M059J (cell line): ENCODE measurements at regions not wholly inside any gene's neighbourhood (a gene's known extent, or its start where the extent isn't known, plus 50 kb on each side); places are given as distances from the start of the nearest gene placed in this dataset.

Source experiments
- DNase-seq: peaks from one replicate; pipeline ENCODE4 v3.0.0-alpha.2; 2012; ENCODE audit warnings: low read depth

DNA sequence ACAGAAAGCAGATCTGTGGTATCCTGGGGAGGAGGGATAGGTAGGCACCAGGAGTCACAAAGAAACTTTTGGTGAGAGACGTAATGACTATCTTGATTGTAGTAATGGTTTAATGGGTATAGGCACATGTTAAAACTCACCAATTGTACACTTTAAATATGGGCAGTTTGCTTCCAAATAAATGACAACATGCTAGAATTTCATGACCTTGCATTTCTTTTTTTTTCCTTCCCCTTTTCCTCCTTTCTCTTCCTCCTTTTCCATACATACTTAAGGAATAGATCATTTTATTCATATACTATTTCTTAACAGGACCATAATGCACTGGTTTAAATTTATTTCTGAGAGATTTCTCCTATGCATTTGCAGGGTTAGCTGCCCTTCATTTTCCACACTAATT, 341.8 kb downstream of the TMEM182 start:
- DNase-seq = no peak

DNA sequence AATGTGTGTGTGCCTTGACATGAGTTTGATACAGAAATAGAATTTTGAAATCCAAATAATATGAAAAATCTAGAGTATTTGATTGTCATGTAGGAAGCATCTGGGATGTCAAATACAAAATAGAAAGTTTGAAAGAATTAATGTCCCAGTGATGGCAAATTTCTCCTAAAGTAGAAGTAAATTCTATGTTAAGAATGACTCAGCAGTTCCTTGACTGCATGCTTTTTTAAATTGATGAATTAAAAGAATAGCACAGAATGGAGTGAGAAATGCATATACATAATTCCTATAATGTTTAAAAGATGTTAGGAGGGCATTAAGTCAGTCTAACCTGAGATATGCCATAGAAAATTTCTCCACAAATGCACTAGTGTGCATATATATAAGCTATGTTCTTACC, 357.5 kb downstream of the TMEM182 start:
- DNase-seq = no peak

DNA sequence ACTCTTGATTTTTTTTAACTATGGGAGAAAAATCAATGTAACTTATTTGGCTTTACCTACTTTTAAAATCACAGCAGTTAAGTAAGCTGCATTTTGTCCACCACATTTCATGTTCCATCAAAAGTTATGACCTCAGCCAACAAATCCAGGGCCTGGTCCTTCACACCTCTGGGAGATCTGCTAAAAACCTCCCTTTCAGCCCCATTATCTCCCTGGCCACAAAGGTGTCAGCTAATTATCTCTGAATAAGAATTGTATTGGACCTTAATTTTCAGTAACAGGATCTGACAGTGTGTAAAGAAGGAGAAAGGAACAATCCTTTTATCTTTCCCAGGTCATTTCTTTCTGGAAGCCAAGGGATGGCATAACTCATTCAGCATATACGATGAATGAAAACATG, 359.3 kb downstream of the TMEM182 start:
- no peak for DNase-seq

GRCh38 chr2:103123516-103123915, 361.7 kb downstream of the TMEM182 start:
- no peak for DNase-seq

GRCh38 chr2:103130857-103131256, 369.0 kb downstream of the TMEM182 start:
- no peak for DNase-seq

DNA sequence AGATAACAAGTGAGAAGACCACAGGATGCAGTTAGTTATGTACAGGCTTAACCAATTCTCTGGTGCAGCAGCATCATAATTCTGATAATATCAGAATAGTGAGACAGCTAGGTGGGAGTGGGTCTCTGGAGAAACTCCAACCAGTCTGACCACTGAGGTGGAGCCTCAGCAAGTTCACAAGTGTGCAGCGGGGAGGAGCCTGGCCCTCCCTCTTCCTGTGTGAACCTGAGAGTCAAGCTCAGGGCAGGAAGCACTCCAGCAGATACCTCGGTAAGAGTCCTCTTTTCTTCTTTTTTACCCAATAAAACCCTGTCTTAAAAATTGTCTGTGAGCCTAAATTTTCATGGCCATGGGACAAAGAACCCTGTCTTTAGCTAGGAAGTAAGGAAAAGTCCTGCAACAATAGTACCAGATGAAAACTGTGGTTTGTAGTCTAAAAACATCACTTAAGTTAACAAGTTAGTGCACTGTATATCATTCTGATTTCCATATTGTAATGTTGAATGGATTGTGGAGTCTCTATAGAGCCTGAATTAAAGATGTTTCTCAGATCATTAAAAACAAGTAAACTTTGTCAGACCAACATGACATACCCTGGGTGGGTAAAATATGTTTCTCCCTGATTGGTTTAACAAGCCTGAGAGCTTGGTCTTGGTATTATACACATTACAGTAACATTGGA, 370.8 kb downstream of the TMEM182 start:
- DNase-seq = no peak

- peak; percentile 26 for DNase-seq
Observed at GRCh38 chr2:103135679-103136078, 373.8 kb downstream of the TMEM182 start.

DNA sequence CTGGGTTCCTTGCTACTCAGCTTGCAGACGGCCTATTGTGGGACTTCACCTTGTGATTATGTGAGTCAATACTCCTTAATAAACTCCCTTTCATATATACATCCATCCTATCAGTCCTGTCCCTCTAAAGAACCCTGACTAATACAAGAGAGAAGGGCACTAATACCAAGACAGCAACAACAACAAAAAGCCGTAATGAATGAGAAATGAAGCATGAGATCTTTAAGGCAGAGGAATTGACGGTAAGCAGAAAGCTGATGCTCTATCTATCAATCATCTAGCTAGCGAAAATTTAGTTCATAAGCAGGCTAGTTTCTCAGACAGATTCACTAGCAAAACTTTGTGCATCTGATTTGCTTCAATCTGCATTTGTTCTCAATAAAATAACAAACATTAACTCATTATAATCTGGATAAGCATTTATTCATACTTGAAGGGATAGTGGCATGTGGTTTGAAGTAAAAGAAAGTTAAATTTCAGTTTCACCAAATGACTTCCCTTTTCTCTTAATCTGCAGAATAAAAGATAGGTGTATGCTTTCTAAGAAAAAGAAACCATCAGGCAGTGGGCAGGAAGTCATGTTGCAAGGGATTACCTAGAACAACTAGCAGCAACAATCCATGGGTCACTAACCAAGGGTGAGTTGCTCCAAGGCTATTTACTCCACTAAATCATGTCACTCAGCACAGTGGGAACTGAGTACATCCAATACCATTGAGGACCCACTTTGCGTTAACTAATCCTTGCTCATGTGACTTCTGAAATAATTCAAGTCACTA, 376.5 kb downstream of the TMEM182 start:
- DNase-seq = no peak

DNA sequence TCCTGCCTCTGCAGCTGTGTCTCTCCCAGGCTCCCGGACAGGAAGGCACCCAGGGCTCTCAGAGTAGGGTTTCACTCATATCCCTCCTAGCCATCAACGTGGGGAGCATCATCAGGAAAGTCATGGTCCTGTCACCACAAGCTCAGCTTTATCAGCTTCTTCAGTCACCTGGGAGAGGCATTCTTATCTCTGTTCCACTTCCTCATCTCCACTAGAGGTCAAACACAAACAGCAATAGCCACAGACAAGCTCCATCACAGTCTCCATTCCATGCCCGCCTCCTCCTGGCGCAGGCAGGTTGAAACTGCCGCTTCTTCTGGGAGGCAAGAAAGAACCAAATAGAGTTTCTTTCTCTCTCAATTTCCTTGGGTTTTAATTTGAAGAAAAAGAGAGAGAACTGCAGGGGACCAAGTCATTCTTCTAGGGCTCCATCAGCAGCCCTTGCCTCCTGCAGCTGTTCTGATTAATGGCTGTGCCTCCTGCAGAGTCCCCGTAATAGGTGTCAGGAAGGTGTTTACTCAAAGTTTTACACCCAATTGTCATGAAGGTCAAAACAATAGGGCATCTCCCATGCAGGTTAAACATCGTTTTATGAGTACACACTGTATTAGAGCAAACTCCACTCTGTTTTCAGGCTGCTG, 377.9 kb downstream of the TMEM182 start:
- DNase-seq = no peak

- no peak for DNase-seq
Observed at GRCh38 chr2:103144837-103145236, 383.0 kb downstream of the TMEM182 start.

- no peak for DNase-seq
Observed at GRCh38 chr2:103145739-103146138, 383.9 kb downstream of the TMEM182 start.

GRCh38 chr2:103151046-103151445, 389.2 kb downstream of the TMEM182 start:
- no peak for DNase-seq

GRCh38 chr2:103152556-103152955, 390.7 kb downstream of the TMEM182 start:
- no peak for DNase-seq

DNA sequence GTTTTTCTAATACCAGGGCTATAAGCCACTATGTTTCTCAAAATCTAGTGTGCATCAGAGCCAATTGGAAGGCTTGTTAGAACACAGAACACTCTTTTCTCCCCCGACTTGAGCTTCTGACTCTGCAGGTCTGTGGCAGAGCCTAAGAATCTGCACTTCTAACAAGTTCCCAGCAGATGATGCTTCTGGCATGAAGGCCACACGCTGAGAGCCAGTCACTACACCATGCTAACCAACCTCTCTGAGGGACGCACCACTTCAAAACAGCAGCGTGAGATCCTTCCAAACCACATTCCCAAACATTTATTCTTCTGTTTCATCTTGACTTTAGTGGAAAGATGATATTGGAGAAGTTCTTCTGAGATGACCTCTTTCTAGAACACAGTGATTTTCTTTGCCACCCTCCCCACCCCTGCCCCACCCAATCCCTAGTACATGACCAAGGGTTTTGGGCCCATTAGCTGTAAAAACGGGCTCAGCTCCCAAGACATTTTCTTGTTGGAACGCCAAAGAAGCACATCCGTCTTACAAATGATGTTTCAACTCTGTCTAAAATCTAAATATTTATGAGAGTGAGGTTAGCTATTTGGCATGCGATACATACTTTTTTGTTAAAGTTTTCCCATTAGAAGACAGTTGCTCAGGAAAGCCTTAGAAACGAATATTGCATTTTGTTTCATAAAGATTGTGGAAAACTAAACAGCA, 391.9 kb downstream of the TMEM182 start:
- DNase-seq = no peak

DNA sequence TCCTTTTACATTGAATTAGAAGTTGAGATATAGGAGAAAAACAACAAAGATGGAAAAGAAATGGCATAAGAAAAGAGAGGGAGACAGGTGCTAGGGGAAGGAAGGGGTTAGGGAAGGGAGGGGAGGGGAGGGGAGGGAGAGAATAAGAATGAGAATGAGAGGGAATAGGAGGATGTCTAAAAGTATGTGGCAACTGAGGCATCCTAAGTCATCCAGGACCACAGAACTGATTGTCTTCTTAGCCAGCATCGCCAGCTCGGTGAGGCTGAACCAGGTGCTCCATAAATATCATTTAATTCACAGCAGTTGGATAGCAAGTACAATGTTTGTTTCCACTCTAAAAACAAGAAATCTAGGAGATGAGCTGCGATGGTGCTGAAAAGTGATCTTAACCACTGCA, 393.5 kb downstream of the TMEM182 start:
- DNase-seq = no peak

DNA sequence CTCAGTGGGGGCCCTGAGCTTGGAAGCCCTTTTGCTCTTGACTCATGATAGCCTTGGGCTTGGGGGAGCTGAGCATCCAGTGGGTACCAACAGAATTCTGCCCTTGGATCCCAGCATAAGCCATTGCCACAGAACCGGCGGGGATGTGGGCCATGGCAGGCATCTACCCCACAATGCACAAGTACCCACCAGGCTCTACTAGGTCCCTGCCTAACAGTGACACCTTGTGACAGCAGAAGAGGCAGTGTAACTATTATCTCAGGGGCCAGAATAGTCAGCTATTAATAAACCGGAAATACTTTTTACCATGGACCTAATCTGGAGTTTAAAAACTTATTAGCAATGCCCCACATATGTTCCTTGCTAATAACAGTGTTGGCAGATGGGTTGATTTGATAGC, 397.2 kb downstream of the TMEM182 start:
- no peak for DNase-seq

GRCh38 chr2:103161456-103162289, 399.8 kb downstream of the TMEM182 start:
- DNase-seq = peak; percentile 40

- DNase-seq = no peak
Observed at GRCh38 chr2:103164748-103165147, 402.9 kb downstream of the TMEM182 start.

- DNase-seq = no peak
Observed at GRCh38 chr2:103165836-103166235, 404.0 kb downstream of the TMEM182 start.

- DNase-seq = no peak
Observed at GRCh38 chr2:103166456-103167324, 404.9 kb downstream of the TMEM182 start.
